B cell (primary cell): ENCODE measurements at regions not wholly inside any gene's neighbourhood (a gene's known extent, or its start where the extent isn't known, plus 50 kb on each side); places are given as distances from the start of the nearest gene placed in this dataset.
"Not testable (repeated sequence)": the region's sequence is repeated elsewhere in the genome, so short reads cannot be mapped to it uniquely, and the experiment has no call there.

Experiments
- EZH2 ChIP-seq: IDR thresholded peaks from 2 replicates; pipeline ENCODE4 v1.6.1; 2012; ENCODE audit warnings: borderline replicate concordance, low read depth, mild to moderate bottlenecking, moderate library complexity, low read length; ENCODE audit not compliant: insufficient read depth, poor library complexity, severe bottlenecking
- TF ChIP-seq, protein P1 (sequence below): fragments of 200-600 bp; IDR thresholded peaks from one replicate; pipeline ENCODE4 v1.8.0; 2022; ENCODE audit warnings: antibody characterized with exemption, mild to moderate bottlenecking

DNA sequence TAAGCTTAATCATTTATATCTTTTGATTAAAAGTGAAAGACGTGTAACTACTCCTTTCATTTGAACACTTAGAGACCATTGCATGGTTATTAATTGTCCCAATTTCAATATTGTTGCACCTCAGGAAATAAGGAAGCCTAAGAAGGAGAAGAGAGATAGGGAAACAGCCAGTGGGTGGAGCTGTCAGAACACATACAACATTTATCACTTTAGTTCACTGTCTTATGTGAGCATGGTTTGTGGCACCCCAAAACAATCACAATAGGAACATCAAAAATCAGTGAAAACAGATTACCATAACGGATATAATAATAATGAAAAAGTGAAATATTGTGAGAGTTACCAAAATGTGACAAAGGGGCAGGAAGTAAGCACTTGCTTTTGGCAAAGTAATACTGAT, 689.9 kb downstream of the TTLL7 start:
- TF ChIP-seq, protein P1, sequence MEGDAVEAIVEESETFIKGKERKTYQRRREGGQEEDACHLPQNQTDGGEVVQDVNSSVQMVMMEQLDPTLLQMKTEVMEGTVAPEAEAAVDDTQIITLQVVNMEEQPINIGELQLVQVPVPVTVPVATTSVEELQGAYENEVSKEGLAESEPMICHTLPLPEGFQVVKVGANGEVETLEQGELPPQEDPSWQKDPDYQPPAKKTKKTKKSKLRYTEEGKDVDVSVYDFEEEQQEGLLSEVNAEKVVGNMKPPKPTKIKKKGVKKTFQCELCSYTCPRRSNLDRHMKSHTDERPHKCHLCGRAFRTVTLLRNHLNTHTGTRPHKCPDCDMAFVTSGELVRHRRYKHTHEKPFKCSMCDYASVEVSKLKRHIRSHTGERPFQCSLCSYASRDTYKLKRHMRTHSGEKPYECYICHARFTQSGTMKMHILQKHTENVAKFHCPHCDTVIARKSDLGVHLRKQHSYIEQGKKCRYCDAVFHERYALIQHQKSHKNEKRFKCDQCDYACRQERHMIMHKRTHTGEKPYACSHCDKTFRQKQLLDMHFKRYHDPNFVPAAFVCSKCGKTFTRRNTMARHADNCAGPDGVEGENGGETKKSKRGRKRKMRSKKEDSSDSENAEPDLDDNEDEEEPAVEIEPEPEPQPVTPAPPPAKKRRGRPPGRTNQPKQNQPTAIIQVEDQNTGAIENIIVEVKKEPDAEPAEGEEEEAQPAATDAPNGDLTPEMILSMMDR = not testable (repeated sequence)
- TF ChIP-seq EZH2 = not testable (repeated sequence)
